GM12878 (cell line): ENCODE measurements at regions not wholly inside any gene's neighbourhood (a gene's known extent, or its start where the extent isn't known, plus 50 kb on each side); places are given as distances from the start of the nearest gene placed in this dataset.

Source experiments
- ATAC-seq: fragments of 200-7000 bp; cut with Tn5 transposase; 3 replicates; pipeline ENCODE4 v1.9.1; 2020; ENCODE audit warnings: mild to moderate bottlenecking, moderate library complexity
- BruUV-seq: library from RNA; stranded (reverse); fragments of 400-500 nt; replicated peaks from 2 replicates; lab custom pipeline; 2021; lab: Mats Ljungman, UMichigan
- CTCF ChIA-PET: fragments of 300-600 bp; sonication (Branson Sonifier 250); formaldehyde crosslinking; extraction: SDS; loops from one replicate; lab custom pipeline; 2021; ENCODE audit warnings: inconsistent platforms; lab: Yijun Ruan, JAX
- POLR2A ChIA-PET: fragments of 350-600 bp; formaldehyde crosslinking; extraction: SDS; loops from one replicate; lab custom pipeline; 2021; ENCODE audit warnings: inconsistent platforms; lab: Charles Lee
- RAD21 ChIA-PET: fragments of 300-600 bp; sonication (Branson Sonifier 250); formaldehyde crosslinking; loops from one replicate; lab custom pipeline; 2023; ENCODE audit warnings: antibody characterized with exemption; ENCODE audit not compliant: unreplicated experiment; lab: Charles Lee
- SMC1A ChIA-PET: fragments of 300-600 bp; sonication (Branson Sonifier 250); formaldehyde crosslinking; loops from one replicate; lab custom pipeline; 2023; ENCODE audit not compliant: unreplicated experiment, uncharacterized antibody; lab: Charles Lee
- DNase-seq: peaks from one replicate; pipeline ENCODE4 v3.0.0-alpha.2; 2011; ENCODE audit warnings: low read depth, low spot score
- FAIRE-seq: peaks from 3 replicates; lab custom pipeline; 2011; peaks lifted over from hg19 to GRCh38; lab: Jason Lieb, UNC
- H2AFZ ChIP-seq: 2 replicates; pipeline ENCODE4 v1.6.0; 2011; ENCODE audit warnings: low read depth, low read length, control low read depth; ENCODE audit not compliant: control insufficient read depth
- H3K27ac ChIP-seq: 2 replicates; pipeline ENCODE4 v1.5.1; 2011; ENCODE audit warnings: control low read depth; ENCODE audit not compliant: control insufficient read depth, insufficient read depth
- H3K27me3 ChIP-seq, 2 experiments: replicated peaks in 1 of 2; 2 replicates each; pipeline versions ENCODE4 v1.6.0 to v1.6.1; 2011; ENCODE audit warnings: low read length in 1 of 2; ENCODE audit not compliant: control insufficient read depth in 2 of 2, insufficient read depth in 2 of 2
- H3K36me3 ChIP-seq, 2 experiments: 2 replicates each; pipeline ENCODE4 v1.5.1; 2011; ENCODE audit warnings: low read length in 1 of 2; ENCODE audit not compliant: control insufficient read depth in 2 of 2, insufficient read depth in 2 of 2
- H3K4me1 ChIP-seq: 2 replicates; pipeline ENCODE4 v1.6.1; 2011; ENCODE audit warnings: mild to moderate bottlenecking, low read length, moderate library complexity, mixed read lengths; ENCODE audit not compliant: control insufficient read depth, insufficient read depth
- H3K4me2 ChIP-seq: 2 replicates; pipeline ENCODE4 v1.6.0; 2011; ENCODE audit warnings: control low read depth; ENCODE audit not compliant: control insufficient read depth, insufficient read depth
- H3K4me3 ChIP-seq: fragments of 200-600 bp; sonication (generic); 2 replicates; pipeline ENCODE4 v1.5.1; 2016
- H3K79me2 ChIP-seq: 2 replicates; pipeline ENCODE4 v1.6.0; 2011; ENCODE audit warnings: low read length; ENCODE audit not compliant: control insufficient read depth, insufficient read depth
- H3K9ac ChIP-seq: 2 replicates; pipeline ENCODE4 v1.8.0; 2011; ENCODE audit warnings: low read length, control low read depth, mixed read lengths; ENCODE audit not compliant: control insufficient read depth, insufficient read depth
- H3K9me3 ChIP-seq: replicated peaks from 3 replicates; pipeline ENCODE4 v1.5.1; 2011; ENCODE audit warnings: mild to moderate bottlenecking, low read length; ENCODE audit not compliant: control insufficient read depth, insufficient read depth
- H4K20me1 ChIP-seq: 2 replicates; pipeline ENCODE4 v1.6.0; 2011; ENCODE audit not compliant: control insufficient read depth, insufficient read depth
- ASH2L ChIP-seq: fragments of 300-600, 200-600 bp; sonication (generic); IDR thresholded peaks from 2 replicates; pipeline ENCODE4 v1.6.1; 2017; ENCODE audit warnings: low read depth, mild to moderate bottlenecking, borderline replicate concordance
- BCLAF1 ChIP-seq: fragments of 450-650 bp; IDR thresholded peaks from 2 replicates; pipeline ENCODE4 v1.6.1; 2017; ENCODE audit warnings: antibody characterized with exemption, mild to moderate bottlenecking, moderate library complexity
- CREB1 ChIP-seq: IDR thresholded peaks from 2 replicates; pipeline ENCODE4 v1.6.1; 2012; ENCODE audit warnings: low read depth, mild to moderate bottlenecking, inconsistent platforms
- IRF4 ChIP-seq: IDR thresholded peaks from 2 replicates; pipeline ENCODE4 v1.6.1; 2011; ENCODE audit warnings: low read depth, low read length
- NKRF ChIP-seq: fragments of 450-650 bp; conservative IDR thresholded peaks from 2 replicates; pipeline ENCODE4 v1.6.1; 2017; ENCODE audit warnings: mild to moderate bottlenecking, moderate library complexity
- NR2F1 ChIP-seq: fragments of 450-650 bp; conservative IDR thresholded peaks from 2 replicates; pipeline ENCODE4 v1.6.1; 2017; ENCODE audit warnings: mild to moderate bottlenecking
- RAD21 ChIP-seq: IDR thresholded peaks from 2 replicates; pipeline ENCODE4 v1.6.1; 2011; ENCODE audit warnings: mild to moderate bottlenecking, low read depth, low read length, moderate library complexity; ENCODE audit not compliant: insufficient read depth
- RBBP5 ChIP-seq: fragments of 200-600 bp; sonication (generic); conservative IDR thresholded peaks from 2 replicates; pipeline ENCODE4 v1.6.1; 2016
- SMC3 ChIP-seq: IDR thresholded peaks from 2 replicates; pipeline ENCODE4 v1.6.1; 2011; ENCODE audit warnings: low read length, improper control_type of control experiment, borderline replicate concordance
- TCF7 ChIP-seq: IDR thresholded peaks from 2 replicates; pipeline ENCODE4 v1.6.1; 2014; ENCODE audit warnings: antibody characterized with exemption, borderline replicate concordance
- USF1 ChIP-seq: IDR thresholded peaks from 2 replicates; pipeline ENCODE4 v1.6.1; 2011; ENCODE audit warnings: borderline replicate concordance, low read depth, mild to moderate bottlenecking, moderate library complexity, mixed read lengths, low read length; ENCODE audit not compliant: insufficient read depth; ENCODE audit errors: extremely low read length
- WGBS: methylation state at CpG from one replicate; pipeline ENCODE4 v1.1.6; 2016; ENCODE audit warnings: low lambda C conversion rate; ENCODE audit not compliant: insufficient replicate concordance, insufficient coverage; ENCODE audit errors: missing lambda C conversion rate; 5-methylcytosine and 5-hydroxymethylcytosine counted together
- in situ Hi-C: fragments of 300-500 bp; cut with MboI; formaldehyde crosslinking; loops from 9 replicates; pipeline ENCODE4 v1.14.3; 2018; ENCODE audit warnings: mixed read lengths
- intact Hi-C: fragments of 100-400 bp; cut with micrococcal nuclease; formaldehyde crosslinking; loops from one replicate; pipeline ENCODE4 v1.14.2; 2022; ENCODE audit not compliant: unreplicated experiment
- TF ChIP-seq, protein P1 (sequence below): fragments of 150-350 bp; IDR thresholded peaks from 2 replicates; pipeline ENCODE4 v1.6.1; 2014; ENCODE audit warnings: mild to moderate bottlenecking, low read depth, low read length

GRCh38 chr3:46095307-46095706 lies 68.0 kb upstream of the XCR1 start:
- Histone ChIP-seq H3K9me3 (peaks cover 14% of the 10 kb centered on the region; the same call in 2 of the 3 replicates), H3K4me2 (no peak overlapping the region), H3K27me3 (no peaks in the 10 kb centered on the region), H3K27ac (peak overlapping the region; percentile 94), H2AFZ (no peak overlapping the region; the same call in 1 of the 2 replicates), H3K79me2 (no peaks in the 10 kb centered on the region), H4K20me1 (no peaks in the 10 kb centered on the region), H3K36me3 (no peaks in the 10 kb centered on the region), H3K9ac (no peak overlapping the region), H3K4me1 (peaks cover 90% of the 10 kb centered on the region), H3K4me3 (no peak overlapping the region)
- peak; percentile 68 for ATAC-seq
- intact Hi-C loops (loop anchor here (10.0 kb wide), 1 partner anchor 439 kb away; no protein-coding TSS in a partner anchor), in situ Hi-C loops (loop anchor here (5.0 kb wide), 1 partner anchor 112 kb away; the partner anchor contains the start of gene CCR1)
- peak; percentile 90 for DNase-seq
- no TSS peak for BruUV-seq
- WGBS, result 1% methylated on average over 5 of the region's 5 CpGs
- ChIA-PET RAD21 (interaction anchor here (1.1 to 20.1 kb wide), 5 partner anchors 67 to 275 kb away, joined by 3 to 396 read pairs (median 5); partner anchors contain the start of genes CCR1 and CCR5), SMC1A (interaction anchor here (0.7 to 23.6 kb wide), 10 partner anchors 10 to 278 kb away, joined by 3 to 581 read pairs (median 16); partner anchors contain the start of genes CCR1 and CCR5), POLR2A (interaction anchor here (0.9 to 3.4 kb wide), 3 partner anchors 113 to 275 kb away, joined by 3 to 18 read pairs (median 4); partner anchors contain the start of genes CCR1 and CCR5), CTCF (interaction anchor here (1.1 to 21.9 kb wide), 9 partner anchors 6 to 281 kb away, joined by 3 to 714 read pairs (median 4); partner anchors contain the start of genes CCR1 and CCR5)
- peak; percentile 41 for FAIRE-seq
- TF ChIP-seq RAD21 (peak; percentile 27; the same call in 1 of the 2 replicates), RBBP5 (no peak), IRF4 (peak; percentile 43; the same call in 1 of the 2 replicates), USF1 (no peak), SMC3 (no peak), TCF7 (no peak), CREB1 (peak; percentile 56), ASH2L (no peak), NR2F1 (no peak), NKRF (no peak), BCLAF1 (no peak)
- TF ChIP-seq, protein P1, sequence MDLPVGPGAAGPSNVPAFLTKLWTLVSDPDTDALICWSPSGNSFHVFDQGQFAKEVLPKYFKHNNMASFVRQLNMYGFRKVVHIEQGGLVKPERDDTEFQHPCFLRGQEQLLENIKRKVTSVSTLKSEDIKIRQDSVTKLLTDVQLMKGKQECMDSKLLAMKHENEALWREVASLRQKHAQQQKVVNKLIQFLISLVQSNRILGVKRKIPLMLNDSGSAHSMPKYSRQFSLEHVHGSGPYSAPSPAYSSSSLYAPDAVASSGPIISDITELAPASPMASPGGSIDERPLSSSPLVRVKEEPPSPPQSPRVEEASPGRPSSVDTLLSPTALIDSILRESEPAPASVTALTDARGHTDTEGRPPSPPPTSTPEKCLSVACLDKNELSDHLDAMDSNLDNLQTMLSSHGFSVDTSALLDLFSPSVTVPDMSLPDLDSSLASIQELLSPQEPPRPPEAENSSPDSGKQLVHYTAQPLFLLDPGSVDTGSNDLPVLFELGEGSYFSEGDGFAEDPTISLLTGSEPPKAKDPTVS, result no peak
